ENCODE measurements at regions not wholly inside any gene's neighbourhood (a gene's known extent, or its start where the extent isn't known, plus 50 kb on each side); places are given as distances from the start of the nearest gene placed in this dataset.
A peak's percentile ranks its signal among the peaks of the same experiment; 100 is the strongest.

- Histone ChIP-seq H3K4me1 (no peaks in the 10 kb centered on the region), H3K36me3 (no peaks in the 10 kb centered on the region), H3K27ac (peak overlapping the region in 2 of 4 donors; percentile 20 to 30), H3K9me3 (no peaks in the 10 kb centered on the region), H3K27me3 (no peaks in the 10 kb centered on the region), H3K4me3 (peak overlapping the region in 3 of 4 donors; percentile 4 to 27 (median 26))
- TF ChIP-seq POLR2A (IDR thresholded peaks at IDR 0.05) (no peak), CTCF (IDR thresholded peaks at IDR 0.05) (no peak)
- DNase-seq = no peak
These were observed 102.5 kb upstream of the PRICKLE1 start for GRCh38 chr12:42691991-42692557.

- TF ChIP-seq CTCF (IDR thresholded peaks at IDR 0.05) = no peak
- no peak for TF ChIP-seq POLR2A (IDR thresholded peaks at IDR 0.05)
- H3K36me3 ChIP-seq = no peaks in the 10 kb centered on the region
- no peaks in the 10 kb centered on the region for H3K27me3 ChIP-seq
- no peaks in the 10 kb centered on the region for H3K9me3 ChIP-seq
- no peak overlapping the region for H3K27ac ChIP-seq
- no peaks in the 10 kb centered on the region for H3K4me1 ChIP-seq
- H3K4me3 ChIP-seq = no peak overlapping the region
- no peak for DNase-seq
These were observed 100.7 kb upstream of the PRICKLE1 start for GRCh38 chr12:42690264-42690663.

- Histone ChIP-seq H3K4me3 (no peak overlapping the region), H3K4me1 (no peaks in the 10 kb centered on the region), H3K36me3 (no peaks in the 10 kb centered on the region), H3K9me3 (no peaks in the 10 kb centered on the region), H3K27ac (no peak overlapping the region), H3K27me3 (no peaks in the 10 kb centered on the region)
- DNase-seq = no peak
- TF ChIP-seq CTCF (IDR thresholded peaks at IDR 0.05) = no peak
- TF ChIP-seq POLR2A (IDR thresholded peaks at IDR 0.05) = no peak
These were observed 100.2 kb upstream of the PRICKLE1 start for GRCh38 chr12:42689699-42690098.

- Histone ChIP-seq H3K4me3 (no peak overlapping the region), H3K4me1 (no peaks in the 10 kb centered on the region), H3K36me3 (no peaks in the 10 kb centered on the region), H3K27ac (no peak overlapping the region), H3K27me3 (no peaks in the 10 kb centered on the region), H3K9me3 (no peaks in the 10 kb centered on the region)
- no peak for TF ChIP-seq CTCF (IDR thresholded peaks at IDR 0.05)
- no peak for TF ChIP-seq POLR2A (IDR thresholded peaks at IDR 0.05)
- no peak for DNase-seq
These were observed 97.1 kb upstream of the PRICKLE1 start for GRCh38 chr12:42686514-42687172.

GRCh38 chr12:42684802-42685071 lies 95.2 kb upstream of the PRICKLE1 start:
- no peak for DNase-seq
- Histone ChIP-seq H3K9me3 (no peaks in the 10 kb centered on the region), H3K4me3 (no peak overlapping the region), H3K4me1 (no peaks in the 10 kb centered on the region), H3K27me3 (no peaks in the 10 kb centered on the region), H3K36me3 (no peaks in the 10 kb centered on the region), H3K27ac (no peak overlapping the region)
- TF ChIP-seq CTCF (IDR thresholded peaks at IDR 0.05) (no peak), POLR2A (IDR thresholded peaks at IDR 0.05) (no peak)

Data from Peyer's patch (tissue), 4 donors.